ENCODE measurements at regions not wholly inside any gene's neighbourhood (a gene's known extent, or its start where the extent isn't known, plus 50 kb on each side); places are given as distances from the start of the nearest gene placed in this dataset.

- TF ChIP-seq ELF4 (IDR thresholded peaks at IDR 0.05) (no peak), SUZ12 (IDR thresholded peaks at IDR 0.05) (no peak)
Observed at GRCh38 chr9:109976303-109976702, 196.3 kb downstream of the PALM2AKAP2 start.
